Cardiac fibroblast (primary cell): ENCODE measurements at regions not wholly inside any gene's neighbourhood (a gene's known extent, or its start where the extent isn't known, plus 50 kb on each side); places are given as distances from the start of the nearest gene placed in this dataset.

Experiments
- DNase-seq, 2 donors: peaks; one replicate each; pipeline versions ENCODE4 v3.0.0 to v3.0.0-alpha.2; 2010; ENCODE audit warnings: low read depth in 2 of 2
- H3K4me3 ChIP-seq, 2 donors: replicated peaks in 1 of 2; 1 replicate in 1 of 2; 2 replicates in 1 of 2; pipeline ENCODE4 v1.5.1; 2011; ENCODE audit warnings: low read depth in 2 of 2, low read length in 2 of 2, mild to moderate bottlenecking in 2 of 2, moderate library complexity in 1 of 2
- TF ChIP-seq, protein P1 (sequence below): IDR thresholded peaks from one replicate; pipeline ENCODE4 v1.5.1; 2011; ENCODE audit warnings: low read depth, mild to moderate bottlenecking, low read length, inconsistent platforms

GRCh38 chr12:131355361-131356245 is 355.3 kb upstream of the SFSWAP start:
- no peak for DNase-seq
- no peak overlapping the region for H3K4me3 ChIP-seq
- TF ChIP-seq, protein P1, sequence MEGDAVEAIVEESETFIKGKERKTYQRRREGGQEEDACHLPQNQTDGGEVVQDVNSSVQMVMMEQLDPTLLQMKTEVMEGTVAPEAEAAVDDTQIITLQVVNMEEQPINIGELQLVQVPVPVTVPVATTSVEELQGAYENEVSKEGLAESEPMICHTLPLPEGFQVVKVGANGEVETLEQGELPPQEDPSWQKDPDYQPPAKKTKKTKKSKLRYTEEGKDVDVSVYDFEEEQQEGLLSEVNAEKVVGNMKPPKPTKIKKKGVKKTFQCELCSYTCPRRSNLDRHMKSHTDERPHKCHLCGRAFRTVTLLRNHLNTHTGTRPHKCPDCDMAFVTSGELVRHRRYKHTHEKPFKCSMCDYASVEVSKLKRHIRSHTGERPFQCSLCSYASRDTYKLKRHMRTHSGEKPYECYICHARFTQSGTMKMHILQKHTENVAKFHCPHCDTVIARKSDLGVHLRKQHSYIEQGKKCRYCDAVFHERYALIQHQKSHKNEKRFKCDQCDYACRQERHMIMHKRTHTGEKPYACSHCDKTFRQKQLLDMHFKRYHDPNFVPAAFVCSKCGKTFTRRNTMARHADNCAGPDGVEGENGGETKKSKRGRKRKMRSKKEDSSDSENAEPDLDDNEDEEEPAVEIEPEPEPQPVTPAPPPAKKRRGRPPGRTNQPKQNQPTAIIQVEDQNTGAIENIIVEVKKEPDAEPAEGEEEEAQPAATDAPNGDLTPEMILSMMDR, result no peak

DNA sequence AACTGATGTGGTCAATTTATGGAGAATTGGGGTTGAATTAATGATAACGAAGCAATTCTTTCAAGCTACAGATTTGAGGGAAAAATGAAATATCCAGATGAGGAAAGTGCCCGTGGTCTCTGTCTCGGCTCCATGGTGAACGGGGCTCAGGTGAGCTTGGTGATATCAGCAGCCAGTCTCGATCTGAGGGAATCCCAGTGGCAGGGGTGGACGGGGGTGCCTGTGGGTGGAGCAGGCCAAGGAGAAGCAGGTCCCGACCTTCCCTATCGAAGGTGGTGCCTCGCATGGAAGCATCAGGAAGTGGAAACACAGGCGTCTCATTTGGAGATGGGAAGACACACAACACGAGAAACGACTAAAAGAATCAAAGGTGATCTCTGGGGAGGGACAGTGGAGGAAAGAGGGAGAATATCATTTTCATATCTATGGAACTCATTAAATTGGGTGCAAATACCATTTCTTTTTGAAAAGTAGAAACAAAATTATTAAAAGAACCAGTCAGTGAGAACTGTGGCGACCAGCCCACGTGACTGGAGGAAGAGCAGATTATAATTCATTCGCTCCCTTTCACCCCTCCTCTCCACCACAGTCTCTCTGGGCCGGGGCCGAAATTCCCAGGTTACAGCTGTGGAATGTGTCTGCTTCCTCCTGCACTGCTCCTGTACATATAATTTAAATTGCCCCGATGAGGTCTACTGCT is 354.3 kb upstream of the SFSWAP start:
- H3K4me3 ChIP-seq, result no peak overlapping the region
- TF ChIP-seq, protein P1, result no peak
- no peak for DNase-seq

DNA sequence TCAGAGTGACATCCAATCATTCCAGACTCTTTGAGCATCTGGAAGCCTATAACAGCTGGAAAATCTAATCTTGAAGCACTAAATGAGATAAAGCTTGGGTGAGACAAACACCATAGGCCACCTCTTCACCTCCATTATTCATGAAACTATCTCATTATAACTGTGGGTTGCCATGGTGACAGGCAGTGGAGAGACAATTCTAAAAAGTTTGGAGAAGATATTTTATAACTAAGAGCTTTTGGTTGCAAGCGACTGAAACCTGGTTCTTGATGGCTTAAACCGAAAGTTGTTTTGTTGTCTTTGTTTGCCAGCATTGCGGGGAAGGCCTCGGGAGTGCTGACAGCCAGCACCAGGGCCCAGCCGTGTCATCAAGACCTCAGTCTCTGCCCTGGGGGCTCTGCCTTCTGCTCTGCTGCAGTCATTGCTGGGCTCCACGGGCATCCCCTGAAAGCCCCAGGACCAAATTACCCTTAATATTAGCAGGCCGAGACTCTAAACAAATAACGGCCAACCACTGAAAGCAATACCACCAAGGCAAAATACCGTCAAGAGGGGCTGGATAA is 353.6 kb upstream of the SFSWAP start:
- TF ChIP-seq, protein P1, result no peak
- H3K4me3 ChIP-seq, result no peak overlapping the region
- DNase-seq, result no peak

DNA sequence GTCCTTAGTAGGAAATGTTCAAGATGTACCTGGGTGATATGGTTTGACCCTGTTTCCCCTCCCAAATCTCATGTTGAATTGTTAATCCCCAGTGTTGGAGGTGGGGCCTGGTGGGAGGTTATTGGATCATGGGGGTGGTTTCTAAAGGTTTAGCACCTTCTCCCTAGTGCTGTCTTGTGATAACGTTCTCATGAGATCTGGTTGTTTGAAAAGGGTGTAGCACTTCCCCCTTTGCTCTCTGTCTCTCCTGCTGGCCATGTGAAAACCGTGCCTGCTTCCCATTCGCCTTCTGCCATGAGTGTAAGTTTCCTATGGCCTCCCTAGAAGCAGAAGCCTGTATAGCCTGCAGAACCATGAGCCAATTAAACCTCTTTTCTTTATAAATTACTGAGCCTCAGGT is 353.0 kb upstream of the SFSWAP start:
- no peak for DNase-seq
- TF ChIP-seq, protein P1, result no peak

GRCh38 chr12:131362291-131363211 is 348.3 kb upstream of the SFSWAP start:
- TF ChIP-seq, protein P1, result no peak
- H3K4me3 ChIP-seq, result no peak overlapping the region
- DNase-seq, result no peak

More for the DNA sequence above, 353.0 kb upstream of the SFSWAP start:
- no peak overlapping the region for H3K4me3 ChIP-seq

GRCh38 chr12:131363393-131363792 is 347.5 kb upstream of the SFSWAP start:
- H3K4me3 ChIP-seq, result no peak overlapping the region
- no peak for DNase-seq
- TF ChIP-seq, protein P1, result no peak
